ENCODE measurements at regions not wholly inside any gene's neighbourhood (a gene's known extent, or its start where the extent isn't known, plus 50 kb on each side); places are given as distances from the start of the nearest gene placed in this dataset.

GRCh38 chr6:125665295-125665814 is 84.1 kb upstream of the HEY2 start:
- Histone ChIP-seq H3K9me3 (no peaks in the 10 kb centered on the region), H3K4me3 (no peak overlapping the region), H3K27ac (replicated peaks in 1 of 4) (no peak overlapping the region), H3K36me3 (no peaks in the 10 kb centered on the region), H3K4me1 (peaks cover 0 to 8% (median 4%) of the 10 kb centered on the region in 4 donors), H3K27me3 (no peaks in the 10 kb centered on the region)
- DNase-seq (ENCODE audit: extremely low spot score) = no peak
- WGBS = 54% methylated on average over 5 of the region's 5 CpGs
- TF ChIP-seq EP300 (IDR thresholded peaks at IDR 0.05) (no peak), POLR2A (IDR thresholded peaks at IDR 0.05; ENCODE audit: low read depth) (no peak), CTCF (IDR thresholded peaks at IDR 0.05) (no peak), POLR2AphosphoS5 (IDR thresholded peaks at IDR 0.05) (no peak)
- intact Hi-C loops (cut with DNase I) = no loop called here

GRCh38 chr6:125667326-125667725 is 82.1 kb upstream of the HEY2 start:
- H3K36me3 ChIP-seq = no peaks in the 10 kb centered on the region
- no peaks in the 10 kb centered on the region for H3K9me3 ChIP-seq
- intact Hi-C loops (cut with DNase I) = no loop called here
- H3K27ac ChIP-seq (replicated peaks in 1 of 4) = no peak overlapping the region
- H3K27me3 ChIP-seq = no peaks in the 10 kb centered on the region
- H3K4me1 ChIP-seq = peaks cover 0 to 17% (median 11%) of the 10 kb centered on the region in 4 donors
- no peak overlapping the region for H3K4me3 ChIP-seq
- no peak for DNase-seq (ENCODE audit: extremely low spot score)
- 96% methylated on average over 6 of the region's 6 CpGs for WGBS
- no peak for TF ChIP-seq POLR2A (IDR thresholded peaks at IDR 0.05; ENCODE audit: low read depth)
- TF ChIP-seq POLR2AphosphoS5 (IDR thresholded peaks at IDR 0.05) = no peak
- no peak for TF ChIP-seq CTCF (IDR thresholded peaks at IDR 0.05)
- no peak for TF ChIP-seq EP300 (IDR thresholded peaks at IDR 0.05)

- Histone ChIP-seq H3K4me1 (peaks cover 0 to 17% (median 11%) of the 10 kb centered on the region in 4 donors), H3K9me3 (no peaks in the 10 kb centered on the region), H3K27me3 (no peaks in the 10 kb centered on the region), H3K27ac (replicated peaks in 1 of 4) (no peak overlapping the region), H3K36me3 (no peaks in the 10 kb centered on the region), H3K4me3 (no peak overlapping the region)
- no peak for DNase-seq (ENCODE audit: extremely low spot score)
- WGBS = 87% methylated on average over 8 of the region's 8 CpGs
- intact Hi-C loops (cut with DNase I) = no loop called here
- TF ChIP-seq EP300 (IDR thresholded peaks at IDR 0.05) (no peak), POLR2A (IDR thresholded peaks at IDR 0.05; ENCODE audit: low read depth) (no peak), CTCF (IDR thresholded peaks at IDR 0.05) (no peak), POLR2AphosphoS5 (IDR thresholded peaks at IDR 0.05) (no peak)
Observed at GRCh38 chr6:125668071-125668470, 81.4 kb upstream of the HEY2 start.

GRCh38 chr6:125670568-125670967 is 78.9 kb upstream of the HEY2 start:
- Histone ChIP-seq H3K4me3 (peak overlapping the region in 1 of 4 donors; percentile 5), H3K4me1 (peaks cover 0 to 32% (median 17%) of the 10 kb centered on the region in 4 donors), H3K27ac (replicated peaks in 1 of 4) (peak overlapping the region; percentile 8 to 64 (median 44)), H3K36me3 (no peaks in the 10 kb centered on the region), H3K9me3 (no peaks in the 10 kb centered on the region), H3K27me3 (no peaks in the 10 kb centered on the region)
- no peak for DNase-seq (ENCODE audit: extremely low spot score)
- TF ChIP-seq POLR2A (IDR thresholded peaks at IDR 0.05; ENCODE audit: low read depth) (no peak), EP300 (IDR thresholded peaks at IDR 0.05) (no peak), CTCF (IDR thresholded peaks at IDR 0.05) (no peak), POLR2AphosphoS5 (IDR thresholded peaks at IDR 0.05) (peak; percentile 21 to 44)
- WGBS = 19% methylated on average over 5 of the region's 5 CpGs
- intact Hi-C loops (cut with DNase I) = no loop called here

- H3K36me3 ChIP-seq = no peaks in the 10 kb centered on the region
Observed at GRCh38 chr6:125671323-125671722, 78.1 kb upstream of the HEY2 start.

More at GRCh38 chr6:125671323-125671722, 78.1 kb upstream of the HEY2 start:
- TF ChIP-seq EP300 (IDR thresholded peaks at IDR 0.05) (no peak), CTCF (IDR thresholded peaks at IDR 0.05) (no peak), POLR2A (IDR thresholded peaks at IDR 0.05; ENCODE audit: low read depth) (no peak), POLR2AphosphoS5 (IDR thresholded peaks at IDR 0.05) (no peak)
- 35% methylated on average over 1 of the region's 1 CpG for WGBS
- H3K4me3 ChIP-seq = no peak overlapping the region
- intact Hi-C loops (cut with DNase I) = no loop called here
- H3K4me1 ChIP-seq = peaks cover 0 to 37% (median 17%) of the 10 kb centered on the region in 4 donors
- no peak for DNase-seq (ENCODE audit: extremely low spot score)
- peak overlapping the region in 3 of 4 donors; percentile 28 to 64 (median 59) for H3K27ac ChIP-seq (replicated peaks in 1 of 4)
- H3K9me3 ChIP-seq = no peaks in the 10 kb centered on the region
- H3K27me3 ChIP-seq = no peaks in the 10 kb centered on the region
